22Rv1 (cell line): ENCODE measurements at regions not wholly inside any gene's neighbourhood (a gene's known extent, or its start where the extent isn't known, plus 50 kb on each side); places are given as distances from the start of the nearest gene placed in this dataset.

Experiments used
- CTCF ChIP-seq: fragments of 450-650 bp; IDR thresholded peaks from 2 replicates; pipeline ENCODE4 v1.5.1; 2017; ENCODE audit warnings: mild to moderate bottlenecking
- ZFX ChIP-seq: fragments of 450-650 bp; IDR thresholded peaks from 2 replicates; pipeline ENCODE4 v1.6.1; 2017; ENCODE audit warnings: antibody characterized with exemption, borderline replicate concordance

- no peak for TF ChIP-seq CTCF
- TF ChIP-seq ZFX: no peak
Observed at GRCh38 chr18:78136986-78137385, 842.6 kb upstream of the SALL3 start.
